Midbrain (tissue), 1 donor: ENCODE measurements at regions not wholly inside any gene's neighbourhood (a gene's known extent, or its start where the extent isn't known, plus 50 kb on each side); places are given as distances from the start of the nearest gene placed in this dataset.
"Not testable (repeated sequence)": the region's sequence is repeated elsewhere in the genome, so short reads cannot be mapped to it uniquely, and the experiment has no call there.

Experiments used
- DNase-seq: peaks from one replicate; lab custom pipeline; 2025; lab: John Stamatoyannopoulos, UW

- DNase-seq = no peak
Observed at GRCh38 chr14:62409626-62410300, 635.5 kb downstream of the KCNH5 start.

- no peak for DNase-seq
Observed at GRCh38 chr14:62420847-62421246, 624.4 kb downstream of the KCNH5 start.

GRCh38 chr14:62428429-62429203 lies 616.6 kb downstream of the KCNH5 start:
- no peak for DNase-seq

GRCh38 chr14:62429683-62430082 lies 615.6 kb downstream of the KCNH5 start:
- DNase-seq = no peak

GRCh38 chr14:62431496-62431895 lies 613.8 kb downstream of the KCNH5 start:
- no peak for DNase-seq

GRCh38 chr14:62432955-62433354 lies 612.3 kb downstream of the KCNH5 start:
- DNase-seq = no peak

GRCh38 chr14:62436261-62436660 lies 609.0 kb downstream of the KCNH5 start:
- DNase-seq = no peak

GRCh38 chr14:62439210-62439609 lies 606.0 kb downstream of the KCNH5 start:
- DNase-seq = no peak

GRCh38 chr14:62443796-62444195 lies 601.5 kb downstream of the KCNH5 start:
- no peak for DNase-seq

GRCh38 chr14:62445570-62445969 lies 599.7 kb downstream of the KCNH5 start:
- no peak for DNase-seq

- DNase-seq = no peak
Observed at GRCh38 chr14:62451221-62451620, 594.0 kb downstream of the KCNH5 start.

- DNase-seq = no peak
Observed at GRCh38 chr14:62453226-62453625, 592.0 kb downstream of the KCNH5 start.

- DNase-seq = no peak
Observed at GRCh38 chr14:62455446-62455845, 589.8 kb downstream of the KCNH5 start.

GRCh38 chr14:62462988-62463387 lies 582.3 kb downstream of the KCNH5 start:
- DNase-seq = no peak

GRCh38 chr14:62468946-62469345 lies 576.3 kb downstream of the KCNH5 start:
- no peak for DNase-seq

- no peak for DNase-seq
Observed at GRCh38 chr14:62470935-62471334, 574.3 kb downstream of the KCNH5 start.

- DNase-seq = no peak
Observed at GRCh38 chr14:62491146-62491545, 554.1 kb downstream of the KCNH5 start.

- no peak for DNase-seq
Observed at GRCh38 chr14:62497708-62498107, 547.5 kb downstream of the KCNH5 start.

GRCh38 chr14:62501021-62501750 lies 544.1 kb downstream of the KCNH5 start:
- DNase-seq = no peak

GRCh38 chr14:62505045-62505444 lies 540.2 kb downstream of the KCNH5 start:
- no peak for DNase-seq

GRCh38 chr14:62521309-62521708 lies 523.9 kb downstream of the KCNH5 start:
- DNase-seq = not testable (repeated sequence)

- no peak for DNase-seq
Observed at GRCh38 chr14:62528296-62528695, 517.0 kb downstream of the KCNH5 start.

- no peak for DNase-seq
Observed at GRCh38 chr14:62532181-62532580, 513.1 kb downstream of the KCNH5 start.
